ENCODE measurements at regions not wholly inside any gene's neighbourhood (a gene's known extent, or its start where the extent isn't known, plus 50 kb on each side); places are given as distances from the start of the nearest gene placed in this dataset.

DNA sequence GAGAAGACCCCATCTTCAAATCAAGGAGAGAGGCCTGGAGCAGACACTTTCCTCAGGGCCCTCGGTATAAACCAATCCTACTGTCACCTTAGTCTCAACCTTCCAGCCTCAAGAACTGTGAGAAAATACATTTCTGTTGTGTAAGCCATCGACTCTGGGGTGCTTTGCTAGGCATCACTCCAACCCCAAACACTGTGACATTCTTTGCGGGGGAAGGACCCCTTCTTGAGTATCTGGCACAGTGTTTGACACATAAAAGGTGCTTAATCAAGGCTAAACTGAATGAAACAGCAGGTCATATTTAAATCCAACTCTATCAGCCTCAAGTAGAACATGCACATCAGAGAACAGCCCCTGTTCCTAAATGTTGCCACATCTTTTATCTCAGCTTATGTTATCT, 558.1 kb downstream of the INSC start:
- no peaks in the 10 kb centered on the region; the same call in 1 of the 2 replicates for H3K9me3 ChIP-seq (replicated peaks; ENCODE audit: control insufficient read depth, insufficient read depth, low read depth, low read length)
- H3K9ac ChIP-seq (ENCODE audit: insufficient read depth in 1 of 2, low read depth in 2 of 2, low read length in 2 of 2), result no peak overlapping the region
- intact Hi-C loops (cut with micrococcal nuclease) (no loop called here), in situ Hi-C loops (cut with MboI) (no loop called here)
- DNase-seq (ENCODE audit: extremely low read depth in 1 of 4, low spot score in 3 of 4) (no peak), FAIRE-seq (no peak), ATAC-seq (no peak)
- ChIA-PET CTCF (ENCODE audit: low intra/inter-chr PET ratio) (no interaction called here), POLR2A (no interaction called here)
- no peak overlapping the region for H3K27ac ChIP-seq (ENCODE audit: extremely low read depth, low read depth, low read length)
- no peak overlapping the region for H3K4me3 ChIP-seq
- H2AFZ ChIP-seq (ENCODE audit: low read depth, low read length), result no peak overlapping the region
- no peak for TF ChIP-seq KLF10 (CRISPR knock-in tag; IDR thresholded peaks at IDR 0.05)
- TF ChIP-seq OTX1 (CRISPR knock-in tag; IDR thresholded peaks at IDR 0.05), result no peak
- TF ChIP-seq ZNF408 (CRISPR knock-in tag; IDR thresholded peaks at IDR 0.05; ENCODE audit: low read depth), result no peak
- no peak for TF ChIP-seq PRPF4 (IDR thresholded peaks at IDR 0.05; ENCODE audit: insufficient read depth, low read depth, low read length, poor library complexity, severe bottlenecking)
- TF ChIP-seq TRIM24 (IDR thresholded peaks at IDR 0.05), result no peak
- TF ChIP-seq NCOA2 (IDR thresholded peaks at IDR 0.05; ENCODE audit: partially characterized antibody in 2 of 2), result no peak
- no peak for TF ChIP-seq CBX5 (IDR thresholded peaks at IDR 0.05; ENCODE audit: borderline replicate concordance, low read depth)
- TF ChIP-seq ZNF778 (CRISPR knock-in tag; IDR thresholded peaks at IDR 0.05), result no peak
- TF ChIP-seq, protein P1, sequence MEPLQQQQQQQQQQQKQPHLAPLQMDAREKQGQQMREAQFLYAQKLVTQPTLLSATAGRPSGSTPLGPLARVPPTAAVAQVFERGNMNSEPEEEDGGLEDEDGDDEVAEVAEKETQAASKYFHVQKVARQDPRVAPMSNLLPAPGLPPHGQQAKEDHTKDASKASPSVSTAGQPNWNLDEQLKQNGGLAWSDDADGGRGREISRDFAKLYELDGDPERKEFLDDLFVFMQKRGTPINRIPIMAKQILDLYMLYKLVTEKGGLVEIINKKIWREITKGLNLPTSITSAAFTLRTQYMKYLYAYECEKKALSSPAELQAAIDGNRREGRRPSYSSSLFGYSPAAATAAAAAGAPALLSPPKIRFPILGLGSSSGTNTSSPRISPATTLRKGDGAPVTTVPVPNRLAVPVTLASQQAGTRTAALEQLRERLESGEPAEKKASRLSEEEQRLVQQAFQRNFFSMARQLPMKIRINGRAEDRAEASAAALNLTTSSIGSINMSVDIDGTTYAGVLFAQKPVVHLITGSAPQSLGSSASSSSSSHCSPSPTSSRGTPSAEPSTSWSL (CRISPR knock-in tag; IDR thresholded peaks at IDR 0.05; ENCODE audit: borderline replicate concordance), result no peak
- no peak for TF ChIP-seq BRCA1 (IDR thresholded peaks at IDR 0.05)
- TF ChIP-seq BRCA1 (CRISPR knock-in tag; IDR thresholded peaks at IDR 0.05), result no peak
- no TSS peak for BruUV-seq (replicated peaks)
- 0% methylated on average over 3 of the region's 3 CpGs for WGBS (ENCODE audit: insufficient coverage, low coverage, missing lambda C conversion rate)
- H3K79me2 ChIP-seq (ENCODE audit: control insufficient read depth, insufficient read depth, low read length), result no peaks in the 10 kb centered on the region
- no peak overlapping the region for H3K4me2 ChIP-seq (ENCODE audit: insufficient read depth, low read length)
- no peaks in the 10 kb centered on the region for H3K9me1 ChIP-seq (ENCODE audit: control insufficient read depth, insufficient read depth, low read length)
- H3K4me1 ChIP-seq (replicated peaks in 1 of 2; ENCODE audit: control insufficient read depth in 2 of 2, insufficient read depth in 2 of 2, low read length in 2 of 2), result peaks cover 0 to 3% of the 10 kb centered on the region in 2 experiments; a peak in 2 of 5 replicates
- no peaks in the 10 kb centered on the region for H3K36me3 ChIP-seq (ENCODE audit: control insufficient read depth, insufficient read depth, low read length)
- no peaks in the 10 kb centered on the region; a peak in 1 of 5 replicates for H3K27me3 ChIP-seq (ENCODE audit: control insufficient read depth in 2 of 2, insufficient read depth in 2 of 2, low read length in 2 of 2)
- H4K20me1 ChIP-seq (replicated peaks; ENCODE audit: control insufficient read depth, insufficient read depth, low read length), result no peaks in the 10 kb centered on the region
